Testis (tissue), 2 donors: ENCODE measurements at regions not wholly inside any gene's neighbourhood (a gene's known extent, or its start where the extent isn't known, plus 50 kb on each side); places are given as distances from the start of the nearest gene placed in this dataset.

Source experiments
- CTCF ChIP-seq, 3 experiments: fragments of 450-650 bp in 2 of 3; fragments of 200-600 bp in 1 of 3; sonication (generic) in 1 of 3; IDR thresholded peaks; one replicate each; pipeline ENCODE4 v1.5.1; 2016 to 2019; ENCODE audit warnings: antibody characterized with exemption in 3 of 3, mild to moderate bottlenecking in 2 of 3, moderate library complexity in 1 of 3
- POLR2A ChIP-seq: fragments of 450-650 bp; IDR thresholded peaks from one replicate; pipeline ENCODE4 v1.6.1; 2017; ENCODE audit warnings: antibody characterized with exemption, mild to moderate bottlenecking, moderate library complexity

DNA sequence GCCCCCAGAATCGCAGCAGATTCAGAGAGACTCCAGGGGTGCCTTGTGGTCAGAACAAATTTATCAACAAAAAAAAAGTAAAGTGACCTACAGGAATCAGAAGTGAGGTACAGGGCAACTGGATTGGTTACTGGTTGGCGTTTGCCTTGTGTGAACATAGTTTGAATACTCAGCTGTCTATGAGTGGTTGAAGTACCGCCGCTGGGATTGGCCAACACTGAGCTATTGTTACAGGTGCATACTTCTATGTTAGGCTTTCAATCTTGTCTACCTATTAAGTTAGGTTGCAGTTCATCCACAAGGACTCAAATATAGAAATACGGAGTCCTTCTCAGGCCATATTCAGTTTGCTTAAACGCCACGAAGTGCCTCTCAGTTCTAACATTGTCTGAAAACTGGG, 993.5 kb upstream of the PRKX start:
- TF ChIP-seq CTCF (IDR thresholded peaks at IDR 0.05) (no peak), POLR2A (no peak)
